ENCODE measurements at regions not wholly inside any gene's neighbourhood (a gene's known extent, or its start where the extent isn't known, plus 50 kb on each side); places are given as distances from the start of the nearest gene placed in this dataset.

- ATAC-seq (no peak), DNase-seq (no peak)
- Histone ChIP-seq H3K36me3 (ENCODE audit: control insufficient read depth in 2 of 3, insufficient read depth in 3 of 3, low read length in 3 of 3) (no peaks in the 10 kb centered on the region), H3K27ac (ENCODE audit: low read depth, low read length) (no peak overlapping the region), H3K27me3 (ENCODE audit: control insufficient read depth in 2 of 2, insufficient read depth in 2 of 2, low read length in 2 of 2) (no peaks in the 10 kb centered on the region), H3K4me3 (ENCODE audit: low read length) (no peak overlapping the region), H3K4me1 (ENCODE audit: control insufficient read depth in 2 of 2, insufficient read depth in 2 of 2, low read length in 2 of 2) (no peaks in the 10 kb centered on the region), H3K9me3 (ENCODE audit: control insufficient read depth in 2 of 3, low read length in 3 of 3) (no peaks in the 10 kb centered on the region)
- ChIA-PET CTCF (no interaction called here), POLR2A (no interaction called here)
- H3K27ac Mint-ChIP-seq: peak overlapping the region in 1 of 9 donors; percentile 27
- H3K36me3 Mint-ChIP-seq: peaks cover 3 to 36% (median 13%) of the 10 kb centered on the region in 5 donors
- no peak overlapping the region for H3K4me3 Mint-ChIP-seq
- intact Hi-C loops (cut with micrococcal nuclease): no loop called here
- H3K27me3 Mint-ChIP-seq: no peaks in the 10 kb centered on the region
- peaks cover 0 to 14% (median 0%) of the 10 kb centered on the region in 11 donors for H3K9me3 Mint-ChIP-seq
- H3K4me1 Mint-ChIP-seq: peaks cover 0 to 32% (median 4%) of the 10 kb centered on the region in 7 donors
Observed at GRCh38 chr6:156256161-156256560, 521.0 kb upstream of the ARID1B start.

GRCh38 chr6:156254240-156254639 is 522.9 kb upstream of the ARID1B start:
- no peaks in the 10 kb centered on the region for H3K9me3 ChIP-seq (ENCODE audit: control insufficient read depth in 2 of 3, low read length in 3 of 3)
- Mint-ChIP-seq H3K27ac (no peak overlapping the region), H3K9me3 (peaks cover 0 to 16% (median 0%) of the 10 kb centered on the region in 11 donors), H3K27me3 (no peaks in the 10 kb centered on the region), H3K4me1 (peaks cover 4 to 41% (median 13%) of the 10 kb centered on the region in 7 donors), H3K36me3 (peaks cover 3 to 39% (median 19%) of the 10 kb centered on the region in 5 donors), H3K4me3 (no peak overlapping the region)
- ATAC-seq (no peak), DNase-seq (no peak)
- H3K27me3 ChIP-seq (ENCODE audit: control insufficient read depth in 2 of 2, insufficient read depth in 2 of 2, low read length in 2 of 2): no peaks in the 10 kb centered on the region
- H3K27ac ChIP-seq (ENCODE audit: low read depth, low read length): no peak overlapping the region
- intact Hi-C loops (cut with micrococcal nuclease): no loop called here
- ChIA-PET POLR2A (no interaction called here), CTCF (no interaction called here)
- H3K4me3 ChIP-seq (ENCODE audit: low read length): no peak overlapping the region
- no peaks in the 10 kb centered on the region for H3K4me1 ChIP-seq (ENCODE audit: control insufficient read depth in 2 of 2, insufficient read depth in 2 of 2, low read length in 2 of 2)
- no peaks in the 10 kb centered on the region for H3K36me3 ChIP-seq (ENCODE audit: control insufficient read depth in 2 of 3, insufficient read depth in 3 of 3, low read length in 3 of 3)

- no peak for ATAC-seq
- Mint-ChIP-seq H3K4me1 (peaks cover 4 to 28% (median 11%) of the 10 kb centered on the region in 7 donors), H3K9me3 (peaks cover 0 to 13% (median 0%) of the 10 kb centered on the region in 11 donors), H3K27ac (peak overlapping the region in 5 of 9 donors; percentile 1 to 59 (median 19)), H3K36me3 (peaks cover 3 to 44% (median 14%) of the 10 kb centered on the region in 5 donors), H3K4me3 (peak overlapping the region in 2 of 10 donors; percentile 0 to 1), H3K27me3 (no peaks in the 10 kb centered on the region)
- intact Hi-C loops (cut with micrococcal nuclease): no loop called here
- H3K27me3 ChIP-seq (ENCODE audit: control insufficient read depth in 2 of 2, insufficient read depth in 2 of 2, low read length in 2 of 2): no peaks in the 10 kb centered on the region
- ChIA-PET CTCF (no interaction called here), POLR2A (no interaction called here)
- H3K27ac ChIP-seq (ENCODE audit: low read depth, low read length): no peak overlapping the region
- no peak for DNase-seq
- no peaks in the 10 kb centered on the region for H3K36me3 ChIP-seq (ENCODE audit: control insufficient read depth in 2 of 3, insufficient read depth in 3 of 3, low read length in 3 of 3)
- no peaks in the 10 kb centered on the region for H3K4me1 ChIP-seq (ENCODE audit: control insufficient read depth in 2 of 2, insufficient read depth in 2 of 2, low read length in 2 of 2)
- no peaks in the 10 kb centered on the region for H3K9me3 ChIP-seq (ENCODE audit: control insufficient read depth in 2 of 3, low read length in 3 of 3)
- H3K4me3 ChIP-seq (ENCODE audit: low read length): no peak overlapping the region
Observed at GRCh38 chr6:156250593-156250992, 526.6 kb upstream of the ARID1B start.

GRCh38 chr6:156242206-156242605 is 535.0 kb upstream of the ARID1B start:
- Mint-ChIP-seq H3K4me1 (peaks cover 0 to 12% (median 0%) of the 10 kb centered on the region in 7 donors), H3K27ac (no peak overlapping the region), H3K4me3 (no peak overlapping the region), H3K27me3 (no peaks in the 10 kb centered on the region), H3K9me3 (peaks cover 0 to 6% (median 0%) of the 10 kb centered on the region in 11 donors), H3K36me3 (peaks cover 0 to 43% (median 10%) of the 10 kb centered on the region in 5 donors)
- no peaks in the 10 kb centered on the region for H3K9me3 ChIP-seq (ENCODE audit: control insufficient read depth in 2 of 3, low read length in 3 of 3)
- H3K4me3 ChIP-seq (ENCODE audit: low read length): no peak overlapping the region
- ChIA-PET POLR2A (interaction anchor here (0.6 kb wide), 1 partner anchor 737 kb away, joined by 3 read pairs; no protein-coding TSS in a partner anchor), CTCF (no interaction called here)
- DNase-seq (no peak), ATAC-seq (no peak)
- no peaks in the 10 kb centered on the region for H3K27me3 ChIP-seq (ENCODE audit: control insufficient read depth in 2 of 2, insufficient read depth in 2 of 2, low read length in 2 of 2)
- intact Hi-C loops (cut with micrococcal nuclease): no loop called here
- H3K36me3 ChIP-seq (ENCODE audit: control insufficient read depth in 2 of 3, insufficient read depth in 3 of 3, low read length in 3 of 3): no peaks in the 10 kb centered on the region
- H3K4me1 ChIP-seq (ENCODE audit: control insufficient read depth in 2 of 2, insufficient read depth in 2 of 2, low read length in 2 of 2): no peaks in the 10 kb centered on the region
- H3K27ac ChIP-seq (ENCODE audit: low read depth, low read length): no peak overlapping the region

GRCh38 chr6:156231026-156231765 is 546.0 kb upstream of the ARID1B start:
- Mint-ChIP-seq H3K9me3 (peaks cover 0 to 6% (median 2%) of the 10 kb centered on the region in 11 donors), H3K4me3 (no peak overlapping the region), H3K27ac (peak overlapping the region in 1 of 9 donors; percentile 63), H3K27me3 (no peaks in the 10 kb centered on the region), H3K36me3 (peaks cover 0 to 21% (median 0%) of the 10 kb centered on the region in 5 donors), H3K4me1 (no peaks in the 10 kb centered on the region)
- H3K9me3 ChIP-seq (ENCODE audit: control insufficient read depth in 2 of 3, low read length in 3 of 3): no peaks in the 10 kb centered on the region
- H3K4me3 ChIP-seq (ENCODE audit: low read length): no peak overlapping the region
- CTCF ChIA-PET: no interaction called here
- intact Hi-C loops (cut with micrococcal nuclease): no loop called here
- no peaks in the 10 kb centered on the region for H3K4me1 ChIP-seq (ENCODE audit: control insufficient read depth in 2 of 2, insufficient read depth in 2 of 2, low read length in 2 of 2)
- no peak for ATAC-seq
- POLR2A ChIA-PET: no interaction called here
- DNase-seq: no peak
- H3K27me3 ChIP-seq (ENCODE audit: control insufficient read depth in 2 of 2, insufficient read depth in 2 of 2, low read length in 2 of 2): no peaks in the 10 kb centered on the region
- no peak overlapping the region for H3K27ac ChIP-seq (ENCODE audit: low read depth, low read length)
- H3K36me3 ChIP-seq (ENCODE audit: control insufficient read depth in 2 of 3, insufficient read depth in 3 of 3, low read length in 3 of 3): no peaks in the 10 kb centered on the region

GRCh38 chr6:156219973-156220372 is 557.2 kb upstream of the ARID1B start:
- Mint-ChIP-seq H3K4me3 (no peak overlapping the region), H3K36me3 (peaks cover 0 to 13% (median 8%) of the 10 kb centered on the region in 5 donors), H3K9me3 (peaks cover 2 to 30% (median 9%) of the 10 kb centered on the region in 11 donors), H3K27me3 (peaks cover 0 to 10% (median 0%) of the 10 kb centered on the region in 5 donors), H3K4me1 (peaks cover 0 to 13% (median 0%) of the 10 kb centered on the region in 7 donors), H3K27ac (no peak overlapping the region)
- Histone ChIP-seq H3K27me3 (ENCODE audit: control insufficient read depth in 2 of 2, insufficient read depth in 2 of 2, low read length in 2 of 2) (no peaks in the 10 kb centered on the region), H3K27ac (ENCODE audit: low read depth, low read length) (no peak overlapping the region), H3K4me3 (ENCODE audit: low read length) (no peak overlapping the region), H3K9me3 (ENCODE audit: control insufficient read depth in 2 of 3, low read length in 3 of 3) (peaks cover 0 to 7% (median 0%) of the 10 kb centered on the region in 3 experiments), H3K4me1 (ENCODE audit: control insufficient read depth in 2 of 2, insufficient read depth in 2 of 2, low read length in 2 of 2) (no peaks in the 10 kb centered on the region), H3K36me3 (ENCODE audit: control insufficient read depth in 2 of 3, insufficient read depth in 3 of 3, low read length in 3 of 3) (no peaks in the 10 kb centered on the region)
- POLR2A ChIA-PET: no interaction called here
- DNase-seq (no peak), ATAC-seq (no peak)
- intact Hi-C loops (cut with micrococcal nuclease): no loop called here
- CTCF ChIA-PET: interaction anchor here (0.6 kb wide), 1 partner anchor 348 kb away, joined by 4 read pairs; no protein-coding TSS in a partner anchor

- no peak overlapping the region for H3K4me3 ChIP-seq (ENCODE audit: low read length)
- no peaks in the 10 kb centered on the region for H3K36me3 ChIP-seq (ENCODE audit: control insufficient read depth in 2 of 3, insufficient read depth in 3 of 3, low read length in 3 of 3)
- intact Hi-C loops (cut with micrococcal nuclease): no loop called here
- no peak for ATAC-seq
- H3K4me1 ChIP-seq (ENCODE audit: control insufficient read depth in 2 of 2, insufficient read depth in 2 of 2, low read length in 2 of 2): no peaks in the 10 kb centered on the region
- peaks cover 0 to 27% (median 12%) of the 10 kb centered on the region in 7 donors for H3K4me1 Mint-ChIP-seq
- peaks cover 3 to 55% (median 19%) of the 10 kb centered on the region in 11 donors for H3K9me3 Mint-ChIP-seq
- CTCF ChIA-PET: no interaction called here
- POLR2A ChIA-PET: interaction anchor here (0.7 kb wide), 1 partner anchor 191 kb away, joined by 3 read pairs; no protein-coding TSS in a partner anchor
- H3K4me3 Mint-ChIP-seq: no peak overlapping the region
- no peak for DNase-seq
- H3K27ac ChIP-seq (ENCODE audit: low read depth, low read length): no peak overlapping the region
- no peak overlapping the region for H3K27ac Mint-ChIP-seq
- H3K27me3 ChIP-seq (ENCODE audit: control insufficient read depth in 2 of 2, insufficient read depth in 2 of 2, low read length in 2 of 2): no peaks in the 10 kb centered on the region
- peaks cover 0 to 9% (median 0%) of the 10 kb centered on the region in 3 experiments for H3K9me3 ChIP-seq (ENCODE audit: control insufficient read depth in 2 of 3, low read length in 3 of 3)
- no peaks in the 10 kb centered on the region for H3K27me3 Mint-ChIP-seq
- peaks cover 0 to 16% (median 9%) of the 10 kb centered on the region in 5 donors for H3K36me3 Mint-ChIP-seq
Observed at GRCh38 chr6:156205678-156206077, 571.5 kb upstream of the ARID1B start.

All from naive thymus-derived CD4-positive, alpha-beta T cell (primary cell).